H1 (cell line): ENCODE measurements at regions not wholly inside any gene's neighbourhood (a gene's known extent, or its start where the extent isn't known, plus 50 kb on each side); places are given as distances from the start of the nearest gene placed in this dataset.

ENCODE experiments used
- CTCF ChIA-PET: fragments of 300-600 bp; sonication (Branson Sonifier 250); formaldehyde crosslinking; loops from one replicate; lab custom pipeline; 2021; ENCODE audit not compliant: partially characterized antibody; lab: Charles Lee
- POLR2A ChIA-PET: fragments of 300-600 bp; sonication (Branson Sonifier 250); formaldehyde crosslinking; loops from one replicate; lab custom pipeline; 2021; ENCODE audit warnings: inconsistent platforms; ENCODE audit not compliant: partially characterized antibody; lab: Charles Lee
- DNase-seq, 2 experiments: peaks; one replicate each; pipeline versions ENCODE4 v3.0.0 to v3.0.0-alpha.2; 2010 to 2022; ENCODE audit warnings: low spot score in 2 of 2, low read depth in 1 of 2, mixed read lengths in 1 of 2
- FAIRE-seq: peaks from 2 replicates; lab custom pipeline; 2011; peaks lifted over from hg19 to GRCh38; lab: Jason Lieb, UNC
- H2AFZ ChIP-seq: 2 replicates; pipeline ENCODE4 v1.8.1; 2012; ENCODE audit warnings: low read length, inconsistent platforms
- H2AK5ac ChIP-seq: 2 replicates; pipeline ENCODE4 v1.6.1; 2013; ENCODE audit warnings: low read depth, low read length
- H2BK120ac ChIP-seq: replicated peaks from 2 replicates; pipeline ENCODE3; 2013; ENCODE audit warnings: low read depth, low read length, inconsistent platforms
- H2BK12ac ChIP-seq: 2 replicates; pipeline ENCODE4 v1.6.1; 2013; ENCODE audit warnings: low read depth, low read length
- H2BK15ac ChIP-seq: 2 replicates; pipeline ENCODE4 v1.6.1; 2013; ENCODE audit warnings: low read length
- H2BK20ac ChIP-seq: 2 replicates; pipeline ENCODE4 v1.6.1; 2013; ENCODE audit warnings: low read length
- H2BK5ac ChIP-seq: 2 replicates; pipeline ENCODE4 v1.6.1; 2013; ENCODE audit warnings: low read depth, low read length
- H3K14ac ChIP-seq: 2 replicates; pipeline ENCODE4 v1.6.1; 2013; ENCODE audit warnings: inconsistent platforms; ENCODE audit not compliant: insufficient read length
- H3K18ac ChIP-seq: 2 replicates; pipeline ENCODE4 v1.6.1; 2013; ENCODE audit warnings: low read length; ENCODE audit errors: extremely low read depth
- H3K23ac ChIP-seq: 2 replicates; pipeline ENCODE4 v1.6.1; 2013; ENCODE audit warnings: inconsistent platforms; ENCODE audit not compliant: insufficient read length
- H3K23me2 ChIP-seq: 2 replicates; pipeline ENCODE4 v1.6.1; 2013; ENCODE audit warnings: low read depth, low read length
- H3K27ac ChIP-seq: 2 replicates; pipeline ENCODE4 v1.6.1; 2011; ENCODE audit warnings: low read depth, low read length, inconsistent platforms
- H3K27me3 ChIP-seq, 4 experiments: replicated peaks in 1 of 4; 1 replicate in 1 of 4; 2 replicates in 3 of 4; pipeline versions ENCODE4 v1.6.1 to v1.8.1; 2011 to 2013; ENCODE audit warnings: low read length in 3 of 4, mild to moderate bottlenecking in 3 of 4, inconsistent platforms in 2 of 4, mixed read lengths in 2 of 4, moderate library complexity in 1 of 4; ENCODE audit not compliant: control insufficient read depth in 3 of 4, insufficient read depth in 3 of 4; ENCODE audit errors: extremely low read depth in 1 of 4
- H3K36me3 ChIP-seq, 4 experiments: 2 replicates each; pipeline versions ENCODE4 v1.6.1 to v1.8.1; 2011 to 2013; ENCODE audit warnings: mild to moderate bottlenecking in 4 of 4, low read length in 3 of 4, moderate library complexity in 2 of 4, control low read depth in 1 of 4, inconsistent platforms in 1 of 4; ENCODE audit not compliant: insufficient read depth in 4 of 4, control insufficient read depth in 2 of 4
- H3K4ac ChIP-seq: replicated peaks from 2 replicates; pipeline ENCODE3; 2013; ENCODE audit warnings: low read length, low read depth, mixed read lengths, inconsistent platforms; ENCODE audit not compliant: insufficient read length
- H3K4me1 ChIP-seq, 4 experiments: replicated peaks in 1 of 4; 1 replicate in 1 of 4; 2 replicates in 3 of 4; pipeline versions ENCODE4 v1.6.1 to v1.8.1; 2011 to 2013; ENCODE audit warnings: low read length in 3 of 4, inconsistent platforms in 2 of 4, mixed read lengths in 1 of 4; ENCODE audit not compliant: insufficient read depth in 4 of 4, control insufficient read depth in 3 of 4
- H3K4me2 ChIP-seq, 2 experiments: 2 replicates each; pipeline versions ENCODE4 v1.6.1 to v1.8.1; 2011 to 2013; ENCODE audit warnings: low read depth in 2 of 2, low read length in 2 of 2, control low read depth in 1 of 2, inconsistent platforms in 1 of 2, mild to moderate bottlenecking in 1 of 2; ENCODE audit not compliant: insufficient read depth in 1 of 2
- H3K4me3 ChIP-seq, 4 experiments: fragments of 200-600, 300-600 bp in 1 of 4; sonication (generic), shearing (Covaris generic), sonication (Bioruptor Twin) in 1 of 4; 2 replicates each; pipeline versions ENCODE4 v1.5.1 to v1.8.1; 2011 to 2016; ENCODE audit warnings: low read length in 4 of 4, low read depth in 3 of 4, control low read depth in 2 of 4, inconsistent platforms in 2 of 4, mild to moderate bottlenecking in 2 of 4, mixed read lengths in 1 of 4, moderate library complexity in 1 of 4; ENCODE audit not compliant: insufficient read depth in 2 of 4; ENCODE audit errors: extremely low read depth in 1 of 4
- H3K56ac ChIP-seq: replicated peaks from 2 replicates; pipeline ENCODE3; 2013; ENCODE audit warnings: low read depth, mild to moderate bottlenecking, mixed read lengths, low read length, inconsistent platforms; ENCODE audit not compliant: insufficient read length
- H3K79me1 ChIP-seq: 2 replicates; pipeline ENCODE4 v1.6.1; 2013; ENCODE audit warnings: low read depth, low read length, control low read depth
- H3K79me2 ChIP-seq, 2 experiments: 2 replicates each; pipeline versions ENCODE4 v1.6.1 to v1.8.1; 2012 to 2013; ENCODE audit warnings: low read length in 2 of 2, mild to moderate bottlenecking in 2 of 2, inconsistent platforms in 1 of 2; ENCODE audit not compliant: insufficient read depth in 2 of 2, control insufficient read depth in 1 of 2
- H3K9ac ChIP-seq, 4 experiments: replicated peaks in 1 of 4; 1 replicate in 1 of 4; 2 replicates in 3 of 4; pipeline versions ENCODE4 v1.6.1 to v1.8.1; 2011 to 2013; ENCODE audit warnings: low read depth in 3 of 4, low read length in 3 of 4, control low read depth in 2 of 4, mild to moderate bottlenecking in 2 of 4, moderate library complexity in 2 of 4, inconsistent platforms in 1 of 4; ENCODE audit errors: extremely low read depth in 1 of 4
- H3K9me3 ChIP-seq, 2 experiments: 2 replicates each; pipeline versions ENCODE4 v1.6.1 to v1.8.1; 2012 to 2013; ENCODE audit warnings: mild to moderate bottlenecking in 2 of 2, moderate library complexity in 2 of 2, control low read depth in 1 of 2, inconsistent platforms in 1 of 2, low read depth in 1 of 2, low read length in 1 of 2, mixed read lengths in 1 of 2; ENCODE audit not compliant: insufficient read depth in 2 of 2
- H4K20me1 ChIP-seq, 2 experiments: replicated peaks in 1 of 2; 2 replicates each; pipeline versions ENCODE3 to v1.8.1; 2011 to 2013; ENCODE audit warnings: inconsistent platforms in 2 of 2, low read length in 2 of 2, mild to moderate bottlenecking in 1 of 2; ENCODE audit not compliant: insufficient read depth in 2 of 2, control insufficient read depth in 1 of 2
- H4K5ac ChIP-seq: 2 replicates; pipeline ENCODE4 v1.6.1; 2013; ENCODE audit warnings: low read length, low read depth, mixed read lengths, inconsistent platforms; ENCODE audit not compliant: insufficient read length
- H4K8ac ChIP-seq: 2 replicates; pipeline ENCODE4 v1.8.0; 2013; ENCODE audit warnings: mild to moderate bottlenecking, moderate library complexity, low read length, inconsistent platforms; ENCODE audit not compliant: insufficient read depth; ENCODE audit errors: extremely low read depth
- H4K91ac ChIP-seq: replicated peaks from 2 replicates; pipeline ENCODE3; 2013; ENCODE audit warnings: low read length, mixed read lengths, inconsistent platforms; ENCODE audit not compliant: insufficient read length
- BACH1 ChIP-seq: IDR thresholded peaks from 2 replicates; pipeline ENCODE4 v1.6.1; 2012; ENCODE audit warnings: low read length, improper control_type of control experiment
- FOSL1 ChIP-seq: IDR thresholded peaks from 2 replicates; pipeline ENCODE4 v1.6.1; 2011; ENCODE audit warnings: mild to moderate bottlenecking, low read depth, low read length, moderate library complexity; ENCODE audit not compliant: insufficient read depth
- PHF8 ChIP-seq: fragments of 200-600 bp; sonication (generic); conservative IDR thresholded peaks from 2 replicates; pipeline ENCODE4 v1.7.1; 2012; ENCODE audit warnings: low read depth, mild to moderate bottlenecking, inconsistent platforms, low read length, moderate library complexity
- RFX5 ChIP-seq: IDR thresholded peaks from 2 replicates; pipeline ENCODE4 v1.6.1; 2011; ENCODE audit warnings: low read depth, low read length, improper control_type of control experiment, borderline replicate concordance
- SIN3A ChIP-seq, 2 experiments: IDR thresholded peaks in 1 of 2; conservative IDR thresholded peaks in 1 of 2; 2 replicates each; pipeline ENCODE4 v1.6.1; 2011 to 2012; ENCODE audit warnings: low read length in 2 of 2, improper control_type of control experiment in 1 of 2, low read depth in 1 of 2, mild to moderate bottlenecking in 1 of 2
- SRF ChIP-seq: IDR thresholded peaks from 2 replicates; pipeline ENCODE4 v1.6.1; 2011; ENCODE audit warnings: mild to moderate bottlenecking, low read depth, low read length, moderate library complexity
- WGBS, 2 experiments: shearing (Covaris generic) in 1 of 2; methylation state at CpG; one replicate each; pipeline versions ENCODE4 v1.1.6 to v1.1.7; 2013 to 2015; ENCODE audit warnings: low lambda C conversion rate in 2 of 2, mixed read lengths in 2 of 2, inconsistent platforms in 1 of 2, low coverage in 1 of 2, missing lambda C conversion rate in 1 of 2; ENCODE audit not compliant: insufficient replicate concordance in 2 of 2, insufficient coverage in 1 of 2, insufficient read length in 1 of 2; ENCODE audit errors: extremely low coverage in 1 of 2, missing lambda C conversion rate in 1 of 2; 5-methylcytosine and 5-hydroxymethylcytosine counted together

- peaks cover 0 to 4% (median 0%) of the 10 kb centered on the region in 4 experiments; a peak in 2 of 7 replicates for H3K4me1 ChIP-seq
- H2AK5ac ChIP-seq: no peak overlapping the region
- no peaks in the 10 kb centered on the region for H3K79me2 ChIP-seq
- no peak overlapping the region for H3K4ac ChIP-seq
- no peaks in the 10 kb centered on the region for H3K36me3 ChIP-seq
- POLR2A ChIA-PET: no interaction called here
- no peak overlapping the region for H4K8ac ChIP-seq
- no peak overlapping the region for H3K9ac ChIP-seq
- H3K27me3 ChIP-seq: no peaks in the 10 kb centered on the region
- no peak for TF ChIP-seq FOSL1
- no peak for TF ChIP-seq BACH1
- TF ChIP-seq PHF8: no peak
- TF ChIP-seq SRF: no peak
- TF ChIP-seq RFX5: no peak
- TF ChIP-seq SIN3A (conservative IDR thresholded peaks at IDR 0.05 in 1 of 2, IDR thresholded peaks at IDR 0.05 in 1 of 2; ENCODE audit: low read depth in 1 of 2, low read length in 2 of 2): no peak
- TF ChIP-seq, all 59 proteins: peak for 0
- Histone ChIP-seq H3K4me3 (no peak overlapping the region), H3K14ac (no peak overlapping the region), H3K23me2 (no peaks in the 10 kb centered on the region), H2BK15ac (no peak overlapping the region), H2AFZ (no peak overlapping the region), H3K23ac (no peak overlapping the region), H3K56ac (no peak overlapping the region), H3K18ac (no peak overlapping the region), H3K79me1 (no peaks in the 10 kb centered on the region), H3K9me3 (no peaks in the 10 kb centered on the region), H4K20me1 (no peaks in the 10 kb centered on the region), H2BK120ac (no peak overlapping the region), H2BK5ac (no peak overlapping the region), H4K91ac (no peak overlapping the region), H2BK12ac (no peak overlapping the region), H4K5ac (no peak overlapping the region), H2BK20ac (no peak overlapping the region), H3K4me2 (no peak overlapping the region), H3K27ac (no peak overlapping the region)
- no peak for FAIRE-seq
- 83% methylated on average over 1 of the region's 1 CpG; no CpG with 5 or more reads in 1 of the 2 experiments for WGBS, 2 experiments
- CTCF ChIA-PET: interaction anchor here (0.8 kb wide), 1 partner anchor 277 kb away, joined by 3 read pairs; no protein-coding TSS in a partner anchor
- DNase-seq: no peak
Measured at GRCh38 chr5:164145458-164145857, 640.0 kb downstream of the MAT2B start.
